Esophagus squamous epithelium (tissue), 5 donors: ENCODE measurements at regions not wholly inside any gene's neighbourhood (a gene's known extent, or its start where the extent isn't known, plus 50 kb on each side); places are given as distances from the start of the nearest gene placed in this dataset.
"Not testable (repeated sequence)": the region's sequence is repeated elsewhere in the genome, so short reads cannot be mapped to it uniquely, and the experiment has no call there.

Experiments
- DNase-seq: peaks from one replicate; lab custom pipeline; 2025; lab: John Stamatoyannopoulos, UW
- H3K27ac ChIP-seq, 4 donors: fragments of 200-600 bp; sonication (generic); one replicate each; pipeline ENCODE4 v1.5.1; 2016 to 2019; ENCODE audit warnings: mild to moderate bottlenecking in 1 of 4
- H3K27me3 ChIP-seq, 4 donors: fragments of 200-600 bp; sonication (generic); 1 replicate in 3 of 4; 2 replicates in 1 of 4; pipeline versions ENCODE4 v1.5.1 to v1.6.0; 2017 to 2021; ENCODE audit warnings: antibody characterized with exemption in 1 of 4
- H3K36me3 ChIP-seq, 3 donors: fragments of 200-600 bp; sonication (generic); one replicate each; pipeline ENCODE4 v1.5.1; 2016 to 2019
- H3K4me1 ChIP-seq, 3 donors: fragments of 200-600 bp; sonication (generic); one replicate each; pipeline ENCODE4 v1.5.1; 2017 to 2019
- H3K4me3 ChIP-seq, 4 donors: fragments of 200-600 bp; sonication (generic); 1 replicate in 3 of 4; 2 replicates in 1 of 4; pipeline ENCODE4 v1.5.1; 2016 to 2019; ENCODE audit warnings: mild to moderate bottlenecking in 2 of 4, moderate library complexity in 1 of 4
- H3K9me3 ChIP-seq, 3 donors: fragments of 200-600 bp; sonication (generic); one replicate each; pipeline ENCODE4 v1.5.1; 2016 to 2019
- POLR2A ChIP-seq, 4 donors: fragments of 450-650 bp; IDR thresholded peaks; one replicate each; pipeline ENCODE4 v1.6.1; 2017; ENCODE audit warnings: antibody characterized with exemption in 4 of 4, mild to moderate bottlenecking in 4 of 4, moderate library complexity in 3 of 4
- WGBS, 2 donors: methylation state at CpG; one replicate each; pipeline ENCODE4 v1.1.5; 2018; 5-methylcytosine and 5-hydroxymethylcytosine counted together
- intact Hi-C: fragments of 100-400 bp; cut with DNase I; formaldehyde crosslinking; loops from one replicate; pipeline ENCODE4 v1.15.0; 2022
- TF ChIP-seq, protein P1 (sequence below), 6 experiments: fragments of 450-650 bp in 4 of 6; fragments of 200-600 bp in 2 of 6; sonication (generic) in 2 of 6; IDR thresholded peaks; one replicate each; pipeline ENCODE4 v1.5.1; 2016 to 2019; ENCODE audit warnings: antibody characterized with exemption in 6 of 6, mild to moderate bottlenecking in 4 of 6, moderate library complexity in 4 of 6
- donor health status: DM: yes; HTN: yes; CAD: no.

DNA sequence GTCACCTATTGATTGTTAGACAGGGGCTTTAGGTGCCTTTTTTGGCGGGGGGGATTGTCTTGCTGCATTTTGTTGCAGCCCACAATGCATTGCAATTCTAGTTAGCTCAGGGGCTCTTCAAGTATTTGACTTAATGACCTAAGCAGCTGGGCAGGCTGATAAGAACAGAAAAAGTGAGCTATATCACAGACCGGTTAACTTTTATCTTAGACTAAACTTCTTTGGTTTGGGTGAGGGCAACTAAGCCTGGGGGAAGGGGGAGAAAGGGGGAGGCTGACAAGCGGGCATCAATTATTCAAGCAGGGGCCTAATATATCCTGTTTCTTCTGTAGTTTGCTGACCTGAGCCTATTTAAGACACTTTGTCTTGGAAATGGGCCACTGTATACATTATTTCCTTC is 66.0 kb upstream of the GPR6 start:
- no peak overlapping the region for H3K4me3 ChIP-seq
- no peak for DNase-seq
- no peak overlapping the region for H3K27ac ChIP-seq
- H3K9me3 ChIP-seq = no peaks in the 10 kb centered on the region
- H3K27me3 ChIP-seq = no peaks in the 10 kb centered on the region
- H3K4me1 ChIP-seq = peaks cover 0 to 10% (median 0%) of the 10 kb centered on the region in 3 donors
- H3K36me3 ChIP-seq = no peaks in the 10 kb centered on the region
- TF ChIP-seq, protein P1, sequence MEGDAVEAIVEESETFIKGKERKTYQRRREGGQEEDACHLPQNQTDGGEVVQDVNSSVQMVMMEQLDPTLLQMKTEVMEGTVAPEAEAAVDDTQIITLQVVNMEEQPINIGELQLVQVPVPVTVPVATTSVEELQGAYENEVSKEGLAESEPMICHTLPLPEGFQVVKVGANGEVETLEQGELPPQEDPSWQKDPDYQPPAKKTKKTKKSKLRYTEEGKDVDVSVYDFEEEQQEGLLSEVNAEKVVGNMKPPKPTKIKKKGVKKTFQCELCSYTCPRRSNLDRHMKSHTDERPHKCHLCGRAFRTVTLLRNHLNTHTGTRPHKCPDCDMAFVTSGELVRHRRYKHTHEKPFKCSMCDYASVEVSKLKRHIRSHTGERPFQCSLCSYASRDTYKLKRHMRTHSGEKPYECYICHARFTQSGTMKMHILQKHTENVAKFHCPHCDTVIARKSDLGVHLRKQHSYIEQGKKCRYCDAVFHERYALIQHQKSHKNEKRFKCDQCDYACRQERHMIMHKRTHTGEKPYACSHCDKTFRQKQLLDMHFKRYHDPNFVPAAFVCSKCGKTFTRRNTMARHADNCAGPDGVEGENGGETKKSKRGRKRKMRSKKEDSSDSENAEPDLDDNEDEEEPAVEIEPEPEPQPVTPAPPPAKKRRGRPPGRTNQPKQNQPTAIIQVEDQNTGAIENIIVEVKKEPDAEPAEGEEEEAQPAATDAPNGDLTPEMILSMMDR (IDR thresholded peaks at IDR 0.05) = no peak
- no peak for TF ChIP-seq POLR2A (IDR thresholded peaks at IDR 0.05)
- intact Hi-C loops = no loop called here
- WGBS, 2 donors = 49 to 51% methylated on average over 3 of the region's 3 CpGs

DNA sequence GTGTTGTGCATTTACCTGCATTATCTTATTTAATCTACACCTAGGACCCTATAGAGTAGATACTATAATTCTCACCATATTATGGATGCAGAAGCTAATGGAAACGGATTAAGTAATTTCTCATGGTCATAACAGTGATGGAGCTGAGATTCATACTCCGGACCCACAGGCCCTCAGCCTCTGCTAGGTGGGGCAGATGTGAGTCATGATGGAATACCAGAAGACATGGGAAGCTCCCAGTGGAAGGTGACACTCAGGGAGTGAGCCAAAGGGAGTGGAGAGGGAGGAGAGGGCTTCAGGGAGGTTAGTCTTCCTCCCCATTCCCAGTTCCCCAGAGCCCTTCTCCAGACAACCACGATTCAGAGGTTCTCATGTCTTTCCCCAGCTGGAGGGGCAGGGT is 65.2 kb upstream of the GPR6 start:
- WGBS, 2 donors = 69 to 100% methylated on average over 1 to 3 of the region's 3 CpGs
- Histone ChIP-seq H3K9me3 (no peaks in the 10 kb centered on the region), H3K27ac (no peak overlapping the region), H3K36me3 (no peaks in the 10 kb centered on the region), H3K4me1 (peaks cover 0 to 10% (median 0%) of the 10 kb centered on the region in 3 donors), H3K27me3 (no peaks in the 10 kb centered on the region), H3K4me3 (no peak overlapping the region)
- TF ChIP-seq, protein P1 (IDR thresholded peaks at IDR 0.05) = no peak
- no peak for TF ChIP-seq POLR2A (IDR thresholded peaks at IDR 0.05)
- no peak for DNase-seq
- intact Hi-C loops = no loop called here

DNA sequence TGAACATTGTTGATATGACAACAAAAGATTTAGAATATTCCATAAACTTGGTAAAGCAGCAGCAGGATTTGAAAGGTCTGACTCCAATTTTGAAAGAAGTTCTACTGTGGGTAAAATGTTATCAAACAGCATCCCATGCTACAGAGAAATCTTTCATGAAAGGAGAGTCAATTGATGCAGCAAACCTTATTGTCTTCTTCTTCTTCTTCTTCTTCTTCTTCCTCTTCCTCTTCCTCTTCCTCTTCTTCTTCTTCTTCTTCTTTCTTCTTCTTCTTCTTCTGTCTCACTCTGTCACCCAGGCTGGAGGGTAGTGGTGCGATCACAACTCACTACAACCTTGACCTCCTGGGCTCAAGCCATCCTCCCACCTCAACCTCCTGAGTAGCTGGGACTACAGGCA is 62.4 kb upstream of the GPR6 start:
- H3K36me3 ChIP-seq, H3K4me3 ChIP-seq, DNase-seq, intact Hi-C loops, H3K27me3 ChIP-seq, H3K9me3 ChIP-seq, H3K4me1 ChIP-seq, H3K27ac ChIP-seq: not testable (repeated sequence)
- 89 to 95% methylated on average over 1 of the region's 1 CpG for WGBS, 2 donors

DNA sequence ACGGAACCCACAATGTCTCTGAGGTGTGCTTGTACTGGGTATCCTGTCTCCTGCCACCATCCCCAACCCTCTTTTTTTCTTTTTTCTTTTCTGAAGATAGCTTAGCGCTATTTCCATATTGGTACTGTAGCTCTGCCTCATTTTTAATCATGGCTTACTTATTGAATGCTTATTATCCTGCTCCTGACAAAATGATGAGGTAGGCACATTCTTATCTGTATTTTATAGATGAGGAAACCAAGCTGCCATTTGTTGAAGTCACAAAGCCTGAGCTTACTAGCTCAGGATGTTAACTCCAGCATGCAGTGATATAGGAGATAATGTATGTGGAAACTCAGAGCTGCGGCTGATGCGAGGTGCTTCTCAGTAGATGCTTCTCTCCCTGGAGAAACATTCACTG is 61.4 kb upstream of the GPR6 start:
- Histone ChIP-seq H3K36me3 (no peaks in the 10 kb centered on the region), H3K4me3 (no peak overlapping the region), H3K27me3 (no peaks in the 10 kb centered on the region), H3K27ac (no peak overlapping the region), H3K4me1 (no peaks in the 10 kb centered on the region), H3K9me3 (no peaks in the 10 kb centered on the region)
- no peak for DNase-seq
- TF ChIP-seq, protein P1 (IDR thresholded peaks at IDR 0.05) = no peak
- TF ChIP-seq POLR2A (IDR thresholded peaks at IDR 0.05) = no peak
- intact Hi-C loops = no loop called here
- WGBS, 2 donors = 64 to 96% methylated on average over 2 to 4 of the region's 4 CpGs

DNA sequence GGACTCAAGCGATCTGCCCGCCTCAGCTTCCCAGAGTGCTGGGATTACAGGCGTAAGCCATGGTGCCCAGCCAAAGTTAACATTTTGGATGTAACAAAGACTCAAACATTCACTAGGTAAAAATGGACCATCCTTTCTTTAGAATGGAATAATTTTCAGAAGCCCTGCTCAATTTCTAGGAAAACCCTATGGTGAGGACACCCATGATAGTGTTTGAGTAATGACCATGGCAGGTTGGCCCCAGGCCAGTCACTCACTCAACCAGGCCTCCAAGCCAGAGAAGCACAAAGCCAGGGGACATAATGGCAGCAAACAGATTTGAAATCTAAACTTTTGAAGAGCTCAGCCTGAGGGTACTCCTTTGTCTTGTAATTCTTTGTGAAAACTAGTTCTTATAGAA is 59.9 kb upstream of the GPR6 start:
- no peaks in the 10 kb centered on the region for H3K4me1 ChIP-seq
- 100% methylated on average over 3 of the region's 3 CpGs; no CpG with 5 or more reads in 1 of the 2 donors for WGBS, 2 donors
- no peaks in the 10 kb centered on the region for H3K36me3 ChIP-seq
- no peaks in the 10 kb centered on the region for H3K27me3 ChIP-seq
- no peak for DNase-seq
- H3K4me3 ChIP-seq = no peak overlapping the region
- no peak overlapping the region for H3K27ac ChIP-seq
- no peaks in the 10 kb centered on the region for H3K9me3 ChIP-seq
- intact Hi-C loops = no loop called here
- TF ChIP-seq, protein P1 (IDR thresholded peaks at IDR 0.05) = no peak
- TF ChIP-seq POLR2A (IDR thresholded peaks at IDR 0.05) = no peak

DNA sequence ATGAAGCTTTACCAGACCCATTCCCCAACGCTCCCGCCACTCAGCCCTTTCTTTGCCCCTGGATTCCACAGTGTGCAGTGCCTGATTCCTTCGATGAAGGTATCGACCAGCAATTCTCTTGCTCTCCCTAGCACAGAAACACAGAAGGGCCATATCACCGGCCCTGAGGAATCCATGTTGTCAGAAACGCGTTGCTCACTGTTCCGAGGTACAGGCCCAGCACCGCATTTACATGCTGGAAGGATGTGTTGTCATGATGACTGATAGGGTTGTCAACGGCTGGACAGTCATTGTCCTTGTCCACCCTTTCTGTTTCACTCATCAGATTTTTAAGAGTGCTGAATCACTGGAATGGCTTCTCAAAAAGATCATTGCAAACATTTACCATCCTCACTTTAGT is 57.2 kb upstream of the GPR6 start:
- 89 to 92% methylated on average over 10 of the region's 10 CpGs for WGBS, 2 donors
- intact Hi-C loops = no loop called here
- TF ChIP-seq, protein P1 (IDR thresholded peaks at IDR 0.05) = no peak
- TF ChIP-seq POLR2A (IDR thresholded peaks at IDR 0.05) = no peak

More for the DNA sequence above, 57.2 kb upstream of the GPR6 start:
- Histone ChIP-seq H3K9me3 (no peaks in the 10 kb centered on the region), H3K36me3 (no peaks in the 10 kb centered on the region), H3K4me3 (no peak overlapping the region), H3K27ac (no peak overlapping the region), H3K27me3 (no peaks in the 10 kb centered on the region), H3K4me1 (peaks cover 0 to 9% (median 2%) of the 10 kb centered on the region in 3 donors)
- no peak for DNase-seq
